ENCODE measurements at regions not wholly inside any gene's neighbourhood (a gene's known extent, or its start where the extent isn't known, plus 50 kb on each side); places are given as distances from the start of the nearest gene placed in this dataset.

GRCh38 chr10:10510179-10510578 is 507.5 kb upstream of the CELF2 start:
- no peak for DNase-seq (ENCODE audit: low spot score)
- TF ChIP-seq EZH2 (IDR thresholded peaks at IDR 0.05; ENCODE audit: borderline replicate concordance) (no peak), EZH2phosphoT487 (IDR thresholded peaks at IDR 0.05; ENCODE audit: low read depth, severe bottlenecking, unreplicated experiment) (no peak)
- TF ChIP-seq, protein P1, sequence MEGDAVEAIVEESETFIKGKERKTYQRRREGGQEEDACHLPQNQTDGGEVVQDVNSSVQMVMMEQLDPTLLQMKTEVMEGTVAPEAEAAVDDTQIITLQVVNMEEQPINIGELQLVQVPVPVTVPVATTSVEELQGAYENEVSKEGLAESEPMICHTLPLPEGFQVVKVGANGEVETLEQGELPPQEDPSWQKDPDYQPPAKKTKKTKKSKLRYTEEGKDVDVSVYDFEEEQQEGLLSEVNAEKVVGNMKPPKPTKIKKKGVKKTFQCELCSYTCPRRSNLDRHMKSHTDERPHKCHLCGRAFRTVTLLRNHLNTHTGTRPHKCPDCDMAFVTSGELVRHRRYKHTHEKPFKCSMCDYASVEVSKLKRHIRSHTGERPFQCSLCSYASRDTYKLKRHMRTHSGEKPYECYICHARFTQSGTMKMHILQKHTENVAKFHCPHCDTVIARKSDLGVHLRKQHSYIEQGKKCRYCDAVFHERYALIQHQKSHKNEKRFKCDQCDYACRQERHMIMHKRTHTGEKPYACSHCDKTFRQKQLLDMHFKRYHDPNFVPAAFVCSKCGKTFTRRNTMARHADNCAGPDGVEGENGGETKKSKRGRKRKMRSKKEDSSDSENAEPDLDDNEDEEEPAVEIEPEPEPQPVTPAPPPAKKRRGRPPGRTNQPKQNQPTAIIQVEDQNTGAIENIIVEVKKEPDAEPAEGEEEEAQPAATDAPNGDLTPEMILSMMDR (IDR thresholded peaks at IDR 0.05; ENCODE audit: poor library complexity): no peak
- Histone ChIP-seq H3K4me3 (no peak overlapping the region), H3K27ac (no peak overlapping the region), H3K4me2 (no peak overlapping the region), H3K36me3 (replicated peaks; ENCODE audit: insufficient read depth, low read depth) (no peaks in the 10 kb centered on the region), H3K27me3 (no peaks in the 10 kb centered on the region), H3K9me2 (replicated peaks; ENCODE audit: insufficient read depth) (no peaks in the 10 kb centered on the region), H3K79me2 (no peaks in the 10 kb centered on the region), H4K20me1 (ENCODE audit: insufficient read depth, poor library complexity, severe bottlenecking) (no peaks in the 10 kb centered on the region), H3K4me1 (ENCODE audit: insufficient read depth) (no peaks in the 10 kb centered on the region), H2AFZ (no peak overlapping the region), H3K9me3 (ENCODE audit: low read depth) (no peaks in the 10 kb centered on the region)
- 97% methylated on average over 3 of the region's 3 CpGs for WGBS (ENCODE audit: low lambda C conversion rate, missing lambda C conversion rate)

DNA sequence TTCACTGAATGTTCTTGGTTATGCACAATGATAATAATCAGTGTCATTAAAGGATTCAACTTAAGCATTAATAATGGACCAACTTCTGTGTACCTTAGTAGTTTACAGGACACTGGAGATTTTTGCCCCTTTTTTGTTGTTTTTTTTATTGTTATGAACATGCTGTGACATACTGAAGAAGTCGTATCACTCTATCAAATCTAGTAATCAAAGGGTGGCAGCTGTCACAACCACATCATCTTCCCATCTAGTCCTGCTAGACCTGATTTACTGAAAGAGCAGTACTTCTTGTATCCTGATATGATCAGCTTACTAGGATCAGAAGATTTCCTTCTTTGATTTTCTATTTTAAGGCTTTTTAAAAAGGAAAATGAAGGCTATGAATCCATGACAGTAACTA is 504.6 kb upstream of the CELF2 start:
- WGBS (ENCODE audit: low lambda C conversion rate, missing lambda C conversion rate): 92% methylated on average over 1 of the region's 1 CpG
- H3K9me2 ChIP-seq (replicated peaks; ENCODE audit: insufficient read depth): no peaks in the 10 kb centered on the region

DNA sequence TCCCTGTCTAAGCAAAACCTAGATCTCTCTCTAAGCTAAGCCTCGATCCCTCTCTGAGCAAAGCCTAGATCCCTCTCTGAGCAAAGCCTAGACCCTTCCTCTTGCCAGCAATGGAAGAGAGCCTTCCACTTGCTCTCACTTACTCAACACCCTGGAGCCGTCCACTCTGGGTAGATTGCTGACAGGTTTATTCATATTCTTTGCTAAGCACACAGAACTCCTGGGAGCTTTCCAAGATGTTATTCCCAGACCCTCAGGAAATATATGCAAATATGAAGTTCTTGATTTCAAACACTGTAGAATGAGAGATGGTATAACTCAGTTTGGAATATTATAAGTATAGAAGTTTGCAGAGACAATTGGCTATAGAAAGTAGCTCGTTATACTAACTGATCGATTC is 503.8 kb upstream of the CELF2 start:
- no peaks in the 10 kb centered on the region for H4K20me1 ChIP-seq (ENCODE audit: insufficient read depth, poor library complexity, severe bottlenecking)
- H3K79me2 ChIP-seq: no peaks in the 10 kb centered on the region
- TF ChIP-seq EZH2phosphoT487 (IDR thresholded peaks at IDR 0.05; ENCODE audit: low read depth, severe bottlenecking, unreplicated experiment): no peak
- no peak for TF ChIP-seq EZH2 (IDR thresholded peaks at IDR 0.05; ENCODE audit: borderline replicate concordance)
- TF ChIP-seq, protein P1 (IDR thresholded peaks at IDR 0.05; ENCODE audit: poor library complexity): no peak
- H3K27me3 ChIP-seq: no peaks in the 10 kb centered on the region
- H3K27ac ChIP-seq: no peak overlapping the region
- no peak for DNase-seq (ENCODE audit: low spot score)
- H3K9me2 ChIP-seq (replicated peaks; ENCODE audit: insufficient read depth): no peaks in the 10 kb centered on the region
- no peaks in the 10 kb centered on the region for H3K9me3 ChIP-seq (ENCODE audit: low read depth)
- no peak overlapping the region for H3K4me3 ChIP-seq
- H2AFZ ChIP-seq: no peak overlapping the region
- no peaks in the 10 kb centered on the region for H3K36me3 ChIP-seq (replicated peaks; ENCODE audit: insufficient read depth, low read depth)
- 93% methylated on average over 4 of the region's 4 CpGs for WGBS (ENCODE audit: low lambda C conversion rate, missing lambda C conversion rate)
- no peak overlapping the region for H3K4me2 ChIP-seq
- no peaks in the 10 kb centered on the region for H3K4me1 ChIP-seq (ENCODE audit: insufficient read depth)

More for the DNA sequence above, 504.6 kb upstream of the CELF2 start:
- H3K4me2 ChIP-seq: no peak overlapping the region
- H3K79me2 ChIP-seq: no peaks in the 10 kb centered on the region
- DNase-seq (ENCODE audit: low spot score): no peak
- H3K27me3 ChIP-seq: no peaks in the 10 kb centered on the region
- TF ChIP-seq, protein P1 (IDR thresholded peaks at IDR 0.05; ENCODE audit: poor library complexity): no peak
- TF ChIP-seq EZH2 (IDR thresholded peaks at IDR 0.05; ENCODE audit: borderline replicate concordance) (no peak), EZH2phosphoT487 (IDR thresholded peaks at IDR 0.05; ENCODE audit: low read depth, severe bottlenecking, unreplicated experiment) (no peak)
- no peak overlapping the region for H3K4me3 ChIP-seq
- no peak overlapping the region for H3K27ac ChIP-seq
- no peaks in the 10 kb centered on the region for H3K4me1 ChIP-seq (ENCODE audit: insufficient read depth)
- no peak overlapping the region for H2AFZ ChIP-seq
- H4K20me1 ChIP-seq (ENCODE audit: insufficient read depth, poor library complexity, severe bottlenecking): no peaks in the 10 kb centered on the region
- no peaks in the 10 kb centered on the region for H3K36me3 ChIP-seq (replicated peaks; ENCODE audit: insufficient read depth, low read depth)
- no peaks in the 10 kb centered on the region for H3K9me3 ChIP-seq (ENCODE audit: low read depth)

GRCh38 chr10:10514797-10515196 is 502.9 kb upstream of the CELF2 start:
- no peaks in the 10 kb centered on the region for H3K79me2 ChIP-seq
- H3K9me3 ChIP-seq (ENCODE audit: low read depth): no peaks in the 10 kb centered on the region
- whole genome bisulfite sequencing (ENCODE audit: low lambda C conversion rate, missing lambda C conversion rate): 94% methylated on average over 3 of the region's 3 CpGs
- no peaks in the 10 kb centered on the region for H4K20me1 ChIP-seq (ENCODE audit: insufficient read depth, poor library complexity, severe bottlenecking)
- H3K4me2 ChIP-seq: no peak overlapping the region
- H3K27me3 ChIP-seq: no peaks in the 10 kb centered on the region
- H2AFZ ChIP-seq: no peak overlapping the region
- no peaks in the 10 kb centered on the region for H3K9me2 ChIP-seq (replicated peaks; ENCODE audit: insufficient read depth)
- H3K36me3 ChIP-seq (replicated peaks; ENCODE audit: insufficient read depth, low read depth): no peaks in the 10 kb centered on the region
- H3K4me3 ChIP-seq: no peak overlapping the region
- no peak overlapping the region for H3K27ac ChIP-seq
- no peak for TF ChIP-seq EZH2 (IDR thresholded peaks at IDR 0.05; ENCODE audit: borderline replicate concordance)
- TF ChIP-seq, protein P1 (IDR thresholded peaks at IDR 0.05; ENCODE audit: poor library complexity): no peak
- TF ChIP-seq EZH2phosphoT487 (IDR thresholded peaks at IDR 0.05; ENCODE audit: low read depth, severe bottlenecking, unreplicated experiment): no peak
- DNase-seq (ENCODE audit: low spot score): no peak
- no peaks in the 10 kb centered on the region for H3K4me1 ChIP-seq (ENCODE audit: insufficient read depth)
